ENCODE measurements at regions not wholly inside any gene's neighbourhood (a gene's known extent, or its start where the extent isn't known, plus 50 kb on each side); places are given as distances from the start of the nearest gene placed in this dataset.

DNA sequence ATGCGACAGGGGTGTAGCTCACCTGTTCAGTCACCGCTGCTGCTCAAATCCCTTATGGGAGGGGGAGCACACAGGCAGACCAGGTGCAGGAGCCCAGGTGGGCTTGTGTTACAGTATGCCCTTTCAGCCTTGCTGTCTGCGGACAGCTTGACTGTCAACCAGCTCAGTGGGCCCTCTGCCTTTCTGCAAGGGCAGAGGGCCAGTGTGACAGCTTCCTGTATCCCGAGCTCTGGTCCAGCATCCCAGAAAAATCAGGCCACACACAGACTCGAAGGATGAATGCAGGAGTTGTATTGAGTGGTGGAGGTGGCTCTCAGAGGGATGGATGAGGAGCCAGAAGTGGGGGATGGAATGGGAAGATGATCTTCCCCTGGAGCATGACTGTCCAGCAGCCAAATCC lies 172.2 kb downstream of the C5orf15 start:
- FAIRE-seq, result no peak
- dilution Hi-C loops (cut with MboI; ENCODE audit: extremely low pct_ligation_motif_present, low sequenced_read_pairs), result loop anchor here (25.0 kb wide), 1 partner anchor 209 kb away; no protein-coding TSS in a partner anchor

GRCh38 chr5:133794771-133795415 lies 173.5 kb downstream of the C5orf15 start:
- Histone ChIP-seq H3K9me3 (ENCODE audit: control insufficient read depth, low read depth, low read length) (no peaks in the 10 kb centered on the region), H3K4me1 (ENCODE audit: control insufficient read depth, extremely low read depth, insufficient read depth, low read length) (no peaks in the 10 kb centered on the region), H3K79me2 (ENCODE audit: control insufficient read depth, insufficient read depth, low read length) (no peaks in the 10 kb centered on the region), H3K36me3 (ENCODE audit: control insufficient read depth in 2 of 2, extremely low read depth in 1 of 2, insufficient read depth in 2 of 2, low read length in 2 of 2) (no peaks in the 10 kb centered on the region), H3K9me1 (ENCODE audit: control insufficient read depth, extremely low read depth, insufficient read depth, low read length) (no peaks in the 10 kb centered on the region), H3K4me3 (ENCODE audit: control insufficient read depth in 2 of 3, extremely low read depth in 1 of 3, insufficient read depth in 2 of 3, low read depth in 1 of 3, low read length in 3 of 3) (no peak overlapping the region), H3K4me2 (ENCODE audit: control insufficient read depth, extremely low read depth, insufficient read depth, low read depth, low read length) (no peak overlapping the region), H3K27ac (ENCODE audit: control insufficient read depth, insufficient read depth, low read length) (no peak overlapping the region), H4K20me1 (ENCODE audit: control insufficient read depth, extremely low read depth, insufficient read depth, low read length) (no peaks in the 10 kb centered on the region), H2AFZ (ENCODE audit: control insufficient read depth, low read length) (no peak overlapping the region), H3K27me3 (ENCODE audit: control insufficient read depth, extremely low read depth, insufficient read depth, low read length) (peaks cover 58% of the 10 kb centered on the region), H3K9ac (ENCODE audit: control insufficient read depth, extremely low read depth, insufficient read depth, low read length) (no peak overlapping the region)
- FAIRE-seq (no peak), DNase-seq (ENCODE audit: low read depth, low spot score) (no peak)
- TF ChIP-seq EZH2 (IDR thresholded peaks at IDR 0.05; ENCODE audit: low read length), result no peak
- TF ChIP-seq, protein P1, sequence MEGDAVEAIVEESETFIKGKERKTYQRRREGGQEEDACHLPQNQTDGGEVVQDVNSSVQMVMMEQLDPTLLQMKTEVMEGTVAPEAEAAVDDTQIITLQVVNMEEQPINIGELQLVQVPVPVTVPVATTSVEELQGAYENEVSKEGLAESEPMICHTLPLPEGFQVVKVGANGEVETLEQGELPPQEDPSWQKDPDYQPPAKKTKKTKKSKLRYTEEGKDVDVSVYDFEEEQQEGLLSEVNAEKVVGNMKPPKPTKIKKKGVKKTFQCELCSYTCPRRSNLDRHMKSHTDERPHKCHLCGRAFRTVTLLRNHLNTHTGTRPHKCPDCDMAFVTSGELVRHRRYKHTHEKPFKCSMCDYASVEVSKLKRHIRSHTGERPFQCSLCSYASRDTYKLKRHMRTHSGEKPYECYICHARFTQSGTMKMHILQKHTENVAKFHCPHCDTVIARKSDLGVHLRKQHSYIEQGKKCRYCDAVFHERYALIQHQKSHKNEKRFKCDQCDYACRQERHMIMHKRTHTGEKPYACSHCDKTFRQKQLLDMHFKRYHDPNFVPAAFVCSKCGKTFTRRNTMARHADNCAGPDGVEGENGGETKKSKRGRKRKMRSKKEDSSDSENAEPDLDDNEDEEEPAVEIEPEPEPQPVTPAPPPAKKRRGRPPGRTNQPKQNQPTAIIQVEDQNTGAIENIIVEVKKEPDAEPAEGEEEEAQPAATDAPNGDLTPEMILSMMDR (optimal IDR thresholded peaks at IDR 0.05 in 1 of 3, IDR thresholded peaks at IDR 0.05 in 1 of 3, conservative IDR thresholded peaks at IDR 0.05 in 1 of 3; ENCODE audit: extremely low read depth in 1 of 3, insufficient read depth in 2 of 3, low read length in 3 of 3), result no peak
- dilution Hi-C loops (cut with MboI; ENCODE audit: extremely low pct_ligation_motif_present, low sequenced_read_pairs), result loop anchor here (25.0 kb wide), 1 partner anchor 208 kb away; no protein-coding TSS in a partner anchor

More for the DNA sequence above, 172.2 kb downstream of the C5orf15 start:
- Histone ChIP-seq H3K79me2 (ENCODE audit: control insufficient read depth, insufficient read depth, low read length) (no peaks in the 10 kb centered on the region), H3K36me3 (ENCODE audit: control insufficient read depth in 2 of 2, extremely low read depth in 1 of 2, insufficient read depth in 2 of 2, low read length in 2 of 2) (no peaks in the 10 kb centered on the region), H3K9me1 (ENCODE audit: control insufficient read depth, extremely low read depth, insufficient read depth, low read length) (no peaks in the 10 kb centered on the region), H3K4me3 (ENCODE audit: control insufficient read depth in 2 of 3, extremely low read depth in 1 of 3, insufficient read depth in 2 of 3, low read depth in 1 of 3, low read length in 3 of 3) (no peak overlapping the region), H3K27me3 (ENCODE audit: control insufficient read depth, extremely low read depth, insufficient read depth, low read length) (peaks cover 54% of the 10 kb centered on the region), H2AFZ (ENCODE audit: control insufficient read depth, low read length) (no peak overlapping the region), H3K4me2 (ENCODE audit: control insufficient read depth, extremely low read depth, insufficient read depth, low read depth, low read length) (no peak overlapping the region), H4K20me1 (ENCODE audit: control insufficient read depth, extremely low read depth, insufficient read depth, low read length) (no peaks in the 10 kb centered on the region), H3K9ac (ENCODE audit: control insufficient read depth, extremely low read depth, insufficient read depth, low read length) (no peak overlapping the region), H3K27ac (ENCODE audit: control insufficient read depth, insufficient read depth, low read length) (no peak overlapping the region), H3K4me1 (ENCODE audit: control insufficient read depth, extremely low read depth, insufficient read depth, low read length) (no peaks in the 10 kb centered on the region), H3K9me3 (ENCODE audit: control insufficient read depth, low read depth, low read length) (no peaks in the 10 kb centered on the region)
- TF ChIP-seq, protein P1 (optimal IDR thresholded peaks at IDR 0.05 in 1 of 3, IDR thresholded peaks at IDR 0.05 in 1 of 3, conservative IDR thresholded peaks at IDR 0.05 in 1 of 3; ENCODE audit: extremely low read depth in 1 of 3, insufficient read depth in 2 of 3, low read length in 3 of 3), result no peak
- TF ChIP-seq EZH2 (IDR thresholded peaks at IDR 0.05; ENCODE audit: low read length), result no peak
- no peak for DNase-seq (ENCODE audit: low read depth, low spot score)
